Skin of body (tissue), 1 donor: ENCODE measurements at regions not wholly inside any gene's neighbourhood (a gene's known extent, or its start where the extent isn't known, plus 50 kb on each side); places are given as distances from the start of the nearest gene placed in this dataset.

ENCODE experiments used
- DNase-seq: peaks from one replicate; lab custom pipeline; 2025; lab: John Stamatoyannopoulos, UW

GRCh38 chr11:10619131-10619680 is 50.7 kb upstream of the LYVE1 start:
- no peak for DNase-seq

DNA sequence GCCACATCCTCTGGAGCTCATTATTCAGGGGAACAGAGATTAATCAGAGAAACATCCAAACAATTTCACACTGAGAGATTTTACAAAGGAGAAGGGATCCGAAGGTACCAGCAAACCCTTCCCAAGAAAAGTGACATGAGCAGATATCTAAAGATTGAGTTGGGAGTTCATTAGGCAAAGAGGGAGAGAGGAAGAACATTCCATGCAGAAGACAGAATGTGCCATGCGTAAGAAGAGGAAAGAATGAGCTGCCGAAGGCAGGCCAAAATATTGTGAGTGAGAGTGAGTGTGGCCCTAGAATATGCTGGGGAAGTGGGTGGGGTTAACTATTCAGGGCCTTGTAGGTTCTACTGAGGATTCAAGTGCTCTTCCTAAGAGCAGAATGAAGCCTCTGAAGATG is 50.0 kb upstream of the LYVE1 start:
- DNase-seq, result no peak
